GM21529 (cell line): ENCODE measurements at regions not wholly inside any gene's neighbourhood (a gene's known extent, or its start where the extent isn't known, plus 50 kb on each side); places are given as distances from the start of the nearest gene placed in this dataset.

Experiments used
- ATAC-seq: cut with Tn5 transposase; IDR thresholded peaks from one replicate; pipeline ENCODE4 v1.9.1; 2021; ENCODE audit not compliant: unreplicated experiment

DNA sequence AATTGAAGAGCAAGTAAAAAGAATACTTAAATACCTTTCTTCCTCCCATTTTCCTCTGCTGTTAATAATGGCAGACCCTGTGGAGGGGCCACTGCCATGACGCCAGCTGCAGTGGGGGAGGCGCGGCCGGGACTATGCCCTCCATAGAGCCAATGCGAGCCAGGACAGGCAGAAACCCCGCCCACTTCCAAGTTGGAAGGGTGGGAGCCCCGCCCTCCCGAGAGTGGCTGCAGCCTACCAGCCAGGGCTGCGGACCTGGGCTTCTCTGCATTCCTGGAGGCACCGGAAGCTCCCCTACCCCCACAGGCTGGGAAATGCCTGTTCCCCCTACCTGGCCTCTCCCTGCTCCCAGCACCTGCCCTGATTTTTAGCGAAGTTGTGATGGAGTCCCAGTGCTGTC lies 439.4 kb upstream of the CDH19 start:
- ATAC-seq: no peak

DNA sequence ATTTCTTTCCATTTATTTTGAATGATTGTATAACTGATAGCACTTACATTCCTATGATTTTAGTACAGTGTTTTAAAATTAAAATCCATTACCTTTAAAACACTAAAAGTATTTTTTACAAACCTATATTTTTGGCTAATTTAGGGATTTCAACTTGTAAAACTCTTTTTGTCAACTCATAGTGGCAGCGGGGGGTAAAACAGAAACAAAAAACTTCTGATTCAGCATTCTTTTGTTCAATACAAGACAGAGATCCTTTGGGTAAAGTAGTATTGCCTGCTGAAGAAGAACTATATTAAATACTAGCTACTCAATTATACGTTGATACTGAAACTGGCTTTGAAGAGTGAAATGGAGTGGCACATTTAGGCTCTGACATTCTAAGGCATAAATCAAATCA lies 437.4 kb upstream of the CDH19 start:
- ATAC-seq: no peak

DNA sequence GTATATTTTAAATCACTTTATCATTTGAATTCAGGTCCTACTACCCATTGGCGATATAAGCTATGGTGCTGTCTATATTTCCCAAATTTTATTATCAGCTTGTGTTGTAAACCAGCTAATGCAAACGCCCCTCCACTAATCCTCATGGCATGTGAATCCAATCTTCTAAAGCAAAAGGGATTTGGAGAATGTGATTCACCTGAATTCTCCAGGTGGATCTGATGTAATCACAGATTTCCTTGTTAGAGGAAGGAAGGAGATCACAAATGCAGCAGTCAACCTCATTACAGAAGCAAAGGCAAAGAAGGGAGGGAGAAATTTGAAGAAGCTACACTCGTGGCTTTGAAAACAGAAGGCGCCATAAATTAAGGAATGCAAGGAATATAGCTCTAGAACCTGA lies 431.1 kb upstream of the CDH19 start:
- ATAC-seq: no peak

DNA sequence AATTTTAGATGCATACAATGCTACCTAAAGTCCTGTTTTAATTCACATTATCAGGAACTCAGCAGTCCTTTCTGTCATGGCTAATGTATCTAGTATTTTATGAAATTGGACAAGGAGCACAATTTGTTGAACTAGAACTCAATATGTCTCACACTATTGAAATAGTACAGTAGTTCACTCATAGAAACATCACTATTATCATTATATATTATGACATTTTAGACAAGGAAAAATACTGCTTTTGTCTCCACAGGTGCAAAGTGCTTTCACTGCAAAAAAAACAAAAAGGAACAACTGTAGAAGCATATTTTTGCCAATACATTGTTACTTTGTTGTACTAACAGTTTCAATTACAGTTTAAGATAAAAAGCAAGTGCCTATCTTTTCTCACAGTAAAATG lies 419.2 kb upstream of the CDH19 start:
- no peak for ATAC-seq

DNA sequence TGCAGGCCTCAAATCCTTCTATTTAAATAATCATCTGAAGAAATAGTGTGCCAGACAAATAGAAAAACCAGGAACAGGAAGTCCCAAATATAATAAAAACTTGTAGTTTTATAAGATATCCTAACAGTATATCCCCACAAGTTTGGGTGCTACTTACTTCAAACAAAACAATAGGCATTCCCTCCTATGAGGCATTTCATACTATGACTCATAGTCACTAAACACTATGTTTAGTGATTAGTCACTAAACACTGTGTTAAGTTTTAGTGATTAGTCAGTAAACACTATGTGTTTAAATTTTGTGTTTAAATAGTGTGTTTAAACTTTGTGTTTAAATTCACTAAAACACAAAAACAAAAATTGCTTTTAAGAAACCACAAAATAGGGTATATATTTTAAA lies 407.0 kb upstream of the CDH19 start:
- ATAC-seq: no peak

DNA sequence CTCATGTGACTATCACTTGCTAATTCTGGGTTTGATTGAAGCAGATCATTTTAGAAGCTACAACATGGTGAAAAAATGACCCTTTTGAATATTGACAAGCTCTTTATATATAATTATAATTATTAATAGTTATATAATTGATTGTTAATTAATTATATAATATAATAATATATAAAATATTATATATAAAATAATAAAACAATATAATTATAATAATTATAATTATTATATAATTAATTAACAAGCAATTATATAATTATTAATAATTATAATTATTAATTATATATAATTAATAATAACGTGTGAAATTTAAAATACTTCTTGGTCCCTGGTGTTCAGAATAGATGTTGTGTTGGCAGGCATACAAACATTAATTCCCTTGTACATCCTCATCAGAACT lies 404.1 kb upstream of the CDH19 start:
- no peak for ATAC-seq

DNA sequence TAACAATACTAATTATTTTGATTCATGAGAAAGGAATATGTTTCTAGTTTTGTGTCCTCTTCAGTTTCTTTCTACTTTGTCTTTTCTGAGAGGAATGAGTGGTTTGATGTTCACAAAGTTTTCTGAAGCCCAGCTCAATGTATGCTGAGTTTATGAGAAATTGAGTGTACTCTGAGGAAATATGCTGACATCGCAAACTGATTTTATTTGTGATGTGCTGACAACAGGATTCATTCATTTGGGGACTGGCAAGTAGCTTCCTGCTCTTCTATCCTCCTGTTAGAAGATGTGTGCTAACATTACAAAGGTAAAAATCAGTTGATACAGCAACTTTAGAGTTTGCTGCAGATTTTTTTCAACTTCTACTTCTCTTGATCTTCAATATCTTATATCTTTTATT lies 403.2 kb upstream of the CDH19 start:
- ATAC-seq: no peak

DNA sequence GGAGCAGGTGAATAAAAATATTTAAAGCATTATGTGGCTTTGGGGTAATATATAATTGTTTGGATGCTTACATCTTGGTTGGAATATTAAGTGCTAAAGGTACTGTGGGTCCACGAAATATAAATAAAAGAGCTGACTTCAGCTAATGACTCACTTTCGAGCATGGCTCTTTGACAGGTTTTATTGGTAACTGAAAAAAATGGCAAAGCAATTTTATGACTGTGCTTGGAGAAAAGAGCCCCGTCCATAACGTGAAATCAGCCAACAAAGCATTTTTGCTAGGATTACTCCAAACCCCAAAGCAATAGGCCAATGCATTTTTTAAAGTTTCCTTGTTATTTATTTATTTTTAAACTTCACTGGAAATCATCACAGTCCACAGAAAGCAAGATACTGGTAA lies 397.2 kb upstream of the CDH19 start:
- ATAC-seq: no peak

DNA sequence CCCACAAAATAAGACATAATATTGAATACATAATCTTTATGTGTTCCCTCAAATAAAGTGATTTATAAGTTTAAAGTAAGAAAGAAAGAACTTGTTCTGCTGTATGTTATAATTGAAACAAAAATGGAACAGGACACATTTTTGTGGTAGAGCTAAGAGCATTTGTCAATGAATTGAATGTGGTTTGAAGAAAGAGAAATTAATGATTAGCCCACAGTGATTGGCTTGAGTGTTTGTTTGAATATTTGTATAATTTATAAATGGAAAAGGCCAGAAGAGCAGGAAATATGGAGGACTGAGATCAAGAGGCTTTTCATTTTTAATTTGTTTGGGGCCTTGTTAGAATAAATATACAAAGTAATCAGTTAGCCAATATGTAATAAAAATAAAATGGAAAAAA lies 395.1 kb upstream of the CDH19 start:
- ATAC-seq: no peak

DNA sequence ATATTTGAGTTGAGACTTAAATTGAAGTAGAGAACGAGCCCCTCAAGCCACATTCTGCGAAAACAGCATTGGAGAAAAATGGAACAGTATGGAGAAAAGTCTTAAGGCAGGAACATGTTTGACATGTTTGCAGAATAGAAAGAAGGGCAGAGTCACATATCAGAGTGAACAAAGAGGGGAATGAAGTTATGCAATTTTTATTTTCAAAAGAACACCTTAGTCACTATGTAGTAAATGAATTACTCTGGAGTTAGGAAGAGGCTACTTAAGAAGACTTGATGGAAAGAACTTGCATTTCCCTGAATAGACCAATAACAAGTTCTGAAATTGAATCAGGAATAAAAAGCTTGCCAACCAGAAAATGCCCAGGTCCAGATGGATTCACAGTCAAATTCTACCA lies 391.4 kb upstream of the CDH19 start:
- no peak for ATAC-seq

DNA sequence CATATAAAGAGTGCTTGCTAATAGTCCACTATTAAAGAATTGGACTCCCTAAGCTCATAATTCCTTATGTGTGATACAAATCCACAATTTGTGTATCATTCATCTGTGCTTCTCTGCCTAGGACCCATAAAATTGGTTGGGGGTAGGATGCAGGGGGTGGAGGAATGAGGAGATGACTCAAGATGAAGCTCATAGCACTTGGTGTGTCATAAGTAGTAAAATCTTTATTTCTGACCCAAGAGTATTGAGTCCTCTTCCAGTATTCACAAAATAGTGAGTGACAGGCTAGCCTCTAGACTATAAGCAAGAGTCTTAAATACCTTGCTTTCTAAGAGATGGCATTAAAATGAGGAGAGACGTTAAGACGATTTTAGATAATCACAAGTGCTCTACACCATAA lies 390.9 kb upstream of the CDH19 start:
- ATAC-seq: no peak

DNA sequence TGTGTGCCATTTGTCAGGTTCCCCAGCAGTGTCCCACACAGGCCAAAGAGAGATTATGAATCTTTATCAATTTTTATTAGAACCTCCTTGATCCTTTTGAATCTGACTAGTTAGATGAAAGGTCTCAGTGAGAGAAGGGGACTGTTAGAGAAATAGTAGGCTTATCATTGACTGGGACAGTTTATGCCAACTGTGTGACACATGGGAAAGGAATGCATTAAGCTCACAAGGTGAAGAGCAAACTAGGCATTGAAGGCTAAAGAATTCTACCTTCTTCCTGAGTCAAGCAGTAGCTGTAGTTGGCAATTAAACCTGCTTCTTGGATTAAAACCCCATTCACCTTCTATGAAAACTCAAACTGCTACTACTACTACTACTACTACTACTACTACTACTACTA lies 389.6 kb upstream of the CDH19 start:
- no peak for ATAC-seq

DNA sequence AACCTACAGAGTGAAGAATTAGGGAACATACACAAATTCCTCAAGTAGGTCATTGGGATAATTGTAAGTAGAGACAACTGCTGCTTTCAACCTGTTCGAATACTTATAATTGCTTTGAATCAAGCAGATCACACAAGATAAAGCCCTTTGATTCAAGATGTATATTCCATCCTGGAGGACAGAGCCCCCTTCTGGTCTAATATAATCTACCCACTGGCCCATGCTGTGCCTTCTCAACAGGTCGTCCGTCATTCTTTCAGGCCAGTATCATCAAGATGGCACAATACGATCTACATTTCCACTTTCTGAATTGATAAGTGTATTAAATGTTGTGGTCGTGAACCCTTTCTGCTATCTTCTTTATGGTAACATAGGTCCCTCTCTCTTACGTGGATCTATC lies 387.0 kb upstream of the CDH19 start:
- no peak for ATAC-seq

DNA sequence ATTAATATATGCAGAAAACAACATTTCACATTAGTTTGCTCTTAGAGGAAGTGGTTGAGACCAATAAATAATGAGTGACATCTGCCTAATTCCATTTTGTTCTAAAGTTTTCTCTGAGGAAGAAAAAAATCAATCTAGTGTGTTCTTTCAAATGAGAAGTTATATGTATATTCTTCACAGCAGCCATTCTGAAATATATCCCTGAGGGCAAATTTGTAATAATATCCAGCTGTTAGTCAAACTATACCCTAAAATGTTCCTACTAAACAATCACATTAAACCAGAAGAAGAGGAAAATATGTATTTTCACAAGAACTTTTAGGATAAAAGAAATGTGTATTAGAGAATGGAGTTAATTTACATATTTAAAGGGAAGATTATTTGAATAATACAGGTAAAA lies 375.1 kb upstream of the CDH19 start:
- ATAC-seq: no peak

DNA sequence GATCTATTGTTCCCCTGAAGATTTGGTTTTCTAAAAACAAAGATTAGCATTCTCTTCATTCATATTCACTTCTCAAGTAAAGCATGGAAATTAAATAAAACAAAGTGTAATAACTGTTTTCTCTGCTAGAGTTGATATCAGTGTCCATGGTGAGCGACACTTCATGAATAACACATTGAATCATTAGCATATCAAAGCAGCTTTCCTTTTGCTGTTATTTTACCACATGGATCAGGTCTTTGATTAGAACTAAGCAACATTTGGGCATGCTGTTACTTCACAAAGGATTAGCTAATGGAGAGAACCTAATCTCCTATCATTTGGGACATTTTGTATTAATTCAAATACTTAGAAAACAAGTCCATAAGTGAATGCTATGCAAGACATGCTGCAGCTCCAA lies 368.8 kb upstream of the CDH19 start:
- no peak for ATAC-seq

DNA sequence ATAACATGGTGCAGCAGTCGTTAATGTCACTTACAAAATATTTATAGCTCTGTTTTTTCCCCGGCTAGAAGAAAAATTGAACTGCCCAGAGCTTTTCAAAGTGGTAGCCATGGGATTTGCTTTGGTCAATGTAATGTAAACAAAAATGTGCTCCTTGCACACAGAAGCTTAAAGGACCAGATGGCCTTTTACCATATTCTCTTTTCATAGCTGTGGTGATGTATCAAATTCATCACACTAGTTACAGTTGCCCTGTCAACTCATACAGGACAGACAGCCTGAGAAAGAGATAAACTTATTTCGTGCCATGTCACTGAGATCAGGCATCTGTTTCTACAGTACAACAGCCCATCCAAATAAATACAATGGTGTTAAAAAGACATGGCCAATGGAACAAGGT lies 368.1 kb upstream of the CDH19 start:
- no peak for ATAC-seq

DNA sequence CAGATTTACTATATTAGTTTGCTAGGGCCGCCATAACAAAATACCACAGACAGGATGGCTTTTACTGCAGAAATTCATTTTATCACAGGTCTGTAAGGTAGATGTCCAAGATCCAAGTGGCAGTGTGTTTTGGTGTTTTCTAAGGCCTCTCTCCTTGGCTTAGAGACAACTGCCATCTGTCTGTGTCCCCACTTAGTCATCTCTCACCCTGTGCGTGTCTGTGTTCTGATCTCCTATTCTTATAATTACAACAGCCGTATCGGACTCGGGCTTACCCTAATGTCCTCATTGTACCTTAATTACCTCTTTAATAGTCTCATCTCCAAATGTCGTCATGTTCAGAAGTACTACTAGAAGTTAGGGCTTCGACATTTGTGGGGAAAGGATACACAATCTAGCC lies 362.3 kb upstream of the CDH19 start:
- ATAC-seq: no peak

DNA sequence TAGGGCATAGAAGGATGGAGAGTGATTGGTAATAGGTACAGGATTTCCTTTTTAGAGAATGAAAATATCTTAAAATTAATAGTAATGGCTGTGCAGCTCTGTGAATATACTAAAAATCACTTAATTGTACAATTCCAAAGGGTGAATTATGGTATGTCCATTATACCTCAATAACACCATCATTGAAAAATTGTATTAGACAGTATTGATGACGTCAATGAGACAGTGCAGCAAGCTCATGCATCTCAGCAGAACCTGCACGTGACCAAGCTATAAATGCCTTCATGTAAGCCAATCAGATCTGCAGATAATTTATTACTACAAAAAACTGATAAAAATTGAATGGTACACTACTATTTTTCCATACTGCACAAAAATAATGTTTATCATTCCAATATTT lies 354.4 kb upstream of the CDH19 start:
- no peak for ATAC-seq

DNA sequence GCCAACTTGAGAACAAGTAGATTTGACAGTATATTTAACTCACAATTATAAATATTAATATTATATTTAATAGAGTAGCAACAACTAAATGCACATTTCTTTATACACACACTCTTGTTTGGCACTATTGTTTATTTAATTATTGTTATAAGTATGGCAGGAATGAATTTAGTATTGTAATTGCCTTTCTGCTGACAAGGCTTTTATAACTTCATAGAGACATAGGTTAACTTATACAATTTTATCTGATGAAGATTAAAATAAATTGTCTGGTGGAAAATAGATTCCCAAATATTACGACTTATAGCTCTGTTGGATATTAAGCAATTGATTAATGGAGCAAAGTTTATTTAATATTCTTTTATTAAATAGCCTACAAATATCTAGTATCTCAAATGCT lies 347.9 kb upstream of the CDH19 start:
- no peak for ATAC-seq

DNA sequence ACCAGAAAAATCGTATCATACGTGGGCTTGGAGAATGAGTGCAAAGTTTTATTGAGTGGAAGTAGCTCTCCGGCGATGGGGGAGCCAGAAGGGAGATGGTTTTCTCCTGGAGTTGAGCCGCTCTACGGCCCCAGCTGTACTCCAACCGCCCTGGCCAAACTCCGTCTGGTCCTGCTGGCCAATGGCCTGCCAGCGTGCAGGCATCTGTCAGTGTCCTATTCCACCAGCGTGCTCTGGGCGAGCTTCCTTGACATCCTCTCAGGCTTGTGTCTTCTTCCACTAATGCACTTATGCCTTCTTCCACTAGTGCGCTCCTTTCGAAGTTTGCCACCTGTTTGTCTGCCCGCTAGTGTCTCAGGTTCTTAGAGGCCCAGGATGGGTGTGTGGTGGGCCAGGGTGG lies 345.5 kb upstream of the CDH19 start:
- no peak for ATAC-seq

DNA sequence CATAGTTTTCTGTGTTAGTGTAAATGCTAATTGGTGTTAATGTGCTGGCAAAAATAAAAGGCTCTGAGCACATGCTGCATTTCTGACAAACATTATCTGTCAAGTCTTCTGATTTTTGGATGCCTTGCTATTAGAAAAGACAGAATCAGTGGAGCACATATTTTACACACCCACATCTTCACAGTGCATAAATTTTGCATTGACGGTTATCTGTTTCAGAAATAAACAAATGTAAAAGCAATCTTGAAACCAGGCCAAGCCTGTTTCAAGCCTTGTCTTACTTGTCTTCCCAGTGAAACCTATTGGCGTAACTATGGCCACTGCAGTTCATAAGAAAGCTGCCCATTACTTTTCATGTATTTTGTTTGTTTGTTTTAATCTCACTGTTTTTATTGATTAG lies 333.7 kb upstream of the CDH19 start:
- ATAC-seq: no peak

DNA sequence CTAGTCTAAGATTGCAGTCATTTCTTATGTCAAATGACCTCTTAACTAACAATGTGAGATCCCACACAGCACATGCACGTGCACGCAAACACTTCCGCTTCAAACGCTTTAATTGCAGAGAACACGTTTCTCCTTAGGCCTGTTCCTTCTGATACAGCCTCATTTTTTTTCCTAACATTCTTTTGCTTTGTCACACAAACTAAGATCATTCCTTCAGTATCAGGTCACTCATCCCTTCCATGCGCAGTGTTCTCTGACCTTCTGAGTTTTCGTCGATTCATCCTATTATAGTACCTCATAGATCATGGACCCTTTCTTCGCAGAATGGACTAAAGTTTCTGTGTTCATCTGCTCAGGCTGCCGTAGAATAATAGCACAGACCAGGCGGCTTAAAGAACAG lies 327.1 kb upstream of the CDH19 start:
- ATAC-seq: no peak

DNA sequence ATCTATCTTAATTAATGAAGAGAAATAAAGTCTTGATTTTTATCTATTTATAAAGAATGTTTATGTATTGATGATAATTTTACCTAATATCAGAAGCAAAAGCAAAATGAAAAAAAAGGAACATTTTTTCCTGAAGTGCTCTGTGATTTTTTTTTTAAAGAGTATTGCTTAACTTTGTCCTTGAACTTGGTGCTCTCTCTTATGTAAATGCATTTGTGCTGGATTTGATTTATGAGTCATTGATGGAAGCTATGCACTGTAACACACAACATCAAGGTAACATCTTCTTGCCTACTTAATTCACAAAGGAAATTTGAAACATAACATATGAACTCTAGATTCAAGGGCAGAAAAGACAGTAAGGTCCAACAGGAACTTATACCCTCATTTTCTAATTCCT lies 312.9 kb upstream of the CDH19 start:
- no peak for ATAC-seq

DNA sequence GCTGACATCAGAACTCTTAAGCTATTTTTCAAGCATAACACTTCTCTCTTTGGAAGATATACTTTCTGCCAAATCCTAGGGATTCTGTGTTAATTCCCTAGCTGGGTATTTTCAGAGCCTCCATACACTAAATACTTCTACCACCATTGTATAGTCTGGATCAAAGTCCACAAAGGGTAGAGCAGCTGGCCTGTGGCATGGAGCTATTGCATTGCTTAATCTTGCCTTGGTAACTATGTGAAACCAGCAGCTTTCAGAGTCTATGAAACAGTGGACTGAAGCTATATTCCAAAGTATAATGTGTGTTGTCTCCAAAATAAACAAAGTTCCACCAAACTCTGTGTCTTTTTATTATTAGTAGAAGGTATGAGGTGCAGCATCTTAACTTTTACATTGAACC lies 296.9 kb upstream of the CDH19 start:
- no peak for ATAC-seq
